Chondrocyte (in vitro differentiated cells): ENCODE measurements at regions not wholly inside any gene's neighbourhood (a gene's known extent, or its start where the extent isn't known, plus 50 kb on each side); places are given as distances from the start of the nearest gene placed in this dataset.

Source experiments
- DNase-seq: peaks from one replicate; pipeline ENCODE4 v3.0.0; 2021; ENCODE audit warnings: mixed read lengths, low spot score
- H3K27ac Mint-ChIP-seq: one replicate; pipeline ENCODE4 v1.8.0; 2021; ENCODE audit warnings: mild to moderate bottlenecking, moderate library complexity, mixed read lengths; ENCODE audit not compliant: unreplicated experiment
- H3K27me3 Mint-ChIP-seq: 2 replicates; pipeline ENCODE4 v1.8.0; 2021; ENCODE audit warnings: low read depth, mixed read lengths
- H3K36me3 Mint-ChIP-seq: 2 replicates; pipeline ENCODE4 v1.8.0; 2021; ENCODE audit warnings: low read depth, mixed read lengths
- H3K4me1 Mint-ChIP-seq: 2 replicates; pipeline ENCODE4 v1.8.0; 2021; ENCODE audit warnings: low read depth, mild to moderate bottlenecking, mixed read lengths
- H3K4me3 Mint-ChIP-seq: one replicate; pipeline ENCODE4 v1.8.0; 2021; ENCODE audit warnings: mild to moderate bottlenecking, moderate library complexity, mixed read lengths; ENCODE audit not compliant: unreplicated experiment
- H3K9me3 Mint-ChIP-seq: 2 replicates; pipeline ENCODE4 v1.8.0; 2021; ENCODE audit warnings: low read depth, mixed read lengths
- TF ChIP-seq, protein P1 (sequence below): fragments of 200-600 bp; sonication (generic); IDR thresholded peaks from 2 replicates; pipeline ENCODE4 v1.5.0; 2021; ENCODE audit warnings: antibody characterized with exemption, mild to moderate bottlenecking, moderate library complexity

DNA sequence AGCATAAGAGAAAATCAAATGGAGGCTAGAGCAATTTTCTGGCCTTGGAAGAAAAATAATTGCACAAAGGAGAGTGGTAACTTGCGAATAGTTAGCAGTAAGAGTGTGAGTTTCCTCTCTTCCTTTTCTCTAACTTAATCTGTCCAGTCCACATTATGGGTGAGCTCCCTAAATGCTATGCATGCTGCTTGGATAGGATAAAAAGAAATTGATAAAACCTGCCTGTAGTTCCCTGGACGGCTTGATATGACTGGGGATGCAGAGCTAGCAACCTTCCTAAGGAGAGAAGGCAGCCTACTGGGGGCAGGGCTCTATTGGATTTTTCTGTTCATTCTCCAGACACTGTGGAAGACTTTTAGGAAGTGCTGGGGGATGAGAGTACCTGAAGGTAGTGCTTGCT lies 311.3 kb downstream of the LMO7 start:
- Mint-ChIP-seq H3K4me1 (no peaks in the 10 kb centered on the region), H3K27me3 (peaks cover 1% of the 10 kb centered on the region), H3K4me3 (no peak overlapping the region), H3K36me3 (peaks cover 2% of the 10 kb centered on the region), H3K9me3 (peaks cover 8% of the 10 kb centered on the region), H3K27ac (no peak overlapping the region)
- no peak for DNase-seq
- TF ChIP-seq, protein P1, sequence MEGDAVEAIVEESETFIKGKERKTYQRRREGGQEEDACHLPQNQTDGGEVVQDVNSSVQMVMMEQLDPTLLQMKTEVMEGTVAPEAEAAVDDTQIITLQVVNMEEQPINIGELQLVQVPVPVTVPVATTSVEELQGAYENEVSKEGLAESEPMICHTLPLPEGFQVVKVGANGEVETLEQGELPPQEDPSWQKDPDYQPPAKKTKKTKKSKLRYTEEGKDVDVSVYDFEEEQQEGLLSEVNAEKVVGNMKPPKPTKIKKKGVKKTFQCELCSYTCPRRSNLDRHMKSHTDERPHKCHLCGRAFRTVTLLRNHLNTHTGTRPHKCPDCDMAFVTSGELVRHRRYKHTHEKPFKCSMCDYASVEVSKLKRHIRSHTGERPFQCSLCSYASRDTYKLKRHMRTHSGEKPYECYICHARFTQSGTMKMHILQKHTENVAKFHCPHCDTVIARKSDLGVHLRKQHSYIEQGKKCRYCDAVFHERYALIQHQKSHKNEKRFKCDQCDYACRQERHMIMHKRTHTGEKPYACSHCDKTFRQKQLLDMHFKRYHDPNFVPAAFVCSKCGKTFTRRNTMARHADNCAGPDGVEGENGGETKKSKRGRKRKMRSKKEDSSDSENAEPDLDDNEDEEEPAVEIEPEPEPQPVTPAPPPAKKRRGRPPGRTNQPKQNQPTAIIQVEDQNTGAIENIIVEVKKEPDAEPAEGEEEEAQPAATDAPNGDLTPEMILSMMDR, result no peak

DNA sequence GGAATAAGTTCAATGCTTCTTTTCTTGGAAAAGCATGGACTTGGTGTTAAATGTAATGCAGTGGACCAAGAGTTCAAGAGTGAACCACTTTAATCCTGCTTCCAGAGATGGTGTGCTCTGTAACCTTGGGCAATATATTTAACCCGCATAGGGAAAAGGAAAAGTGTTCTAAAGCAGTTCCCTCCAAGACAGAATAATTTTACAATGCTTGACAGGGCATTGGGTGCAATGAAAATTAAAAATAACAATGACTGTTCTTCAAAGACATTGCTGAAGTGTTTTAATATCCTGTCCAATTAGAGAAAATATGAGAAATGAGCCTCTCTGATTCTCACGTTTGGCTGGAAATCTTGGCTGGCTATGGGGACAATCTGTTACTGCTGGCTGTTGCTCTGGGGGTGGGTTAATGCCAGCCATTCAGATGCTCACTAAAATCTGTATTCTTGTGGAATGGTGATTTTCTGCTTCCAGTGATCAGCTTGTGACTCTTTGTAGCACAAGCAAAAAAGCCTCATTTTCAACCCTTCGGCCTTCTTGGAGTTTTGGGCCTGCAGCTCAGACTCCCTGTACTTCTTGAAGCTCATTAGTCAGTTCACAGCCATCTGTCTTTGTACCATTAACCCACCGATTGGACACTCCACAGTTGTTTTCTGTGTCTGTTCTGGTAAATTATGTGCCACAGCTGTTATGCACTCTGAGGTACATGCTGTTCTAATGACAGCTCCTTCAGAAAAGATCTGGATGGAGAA lies 310.6 kb downstream of the LMO7 start:
- peaks cover 8% of the 10 kb centered on the region for H3K9me3 Mint-ChIP-seq
- peaks cover 1% of the 10 kb centered on the region for H3K27me3 Mint-ChIP-seq
- TF ChIP-seq, protein P1, result no peak
- peaks cover 2% of the 10 kb centered on the region for H3K36me3 Mint-ChIP-seq
- DNase-seq, result no peak
- H3K27ac Mint-ChIP-seq, result no peak overlapping the region
- H3K4me1 Mint-ChIP-seq, result no peaks in the 10 kb centered on the region
- H3K4me3 Mint-ChIP-seq, result no peak overlapping the region

DNA sequence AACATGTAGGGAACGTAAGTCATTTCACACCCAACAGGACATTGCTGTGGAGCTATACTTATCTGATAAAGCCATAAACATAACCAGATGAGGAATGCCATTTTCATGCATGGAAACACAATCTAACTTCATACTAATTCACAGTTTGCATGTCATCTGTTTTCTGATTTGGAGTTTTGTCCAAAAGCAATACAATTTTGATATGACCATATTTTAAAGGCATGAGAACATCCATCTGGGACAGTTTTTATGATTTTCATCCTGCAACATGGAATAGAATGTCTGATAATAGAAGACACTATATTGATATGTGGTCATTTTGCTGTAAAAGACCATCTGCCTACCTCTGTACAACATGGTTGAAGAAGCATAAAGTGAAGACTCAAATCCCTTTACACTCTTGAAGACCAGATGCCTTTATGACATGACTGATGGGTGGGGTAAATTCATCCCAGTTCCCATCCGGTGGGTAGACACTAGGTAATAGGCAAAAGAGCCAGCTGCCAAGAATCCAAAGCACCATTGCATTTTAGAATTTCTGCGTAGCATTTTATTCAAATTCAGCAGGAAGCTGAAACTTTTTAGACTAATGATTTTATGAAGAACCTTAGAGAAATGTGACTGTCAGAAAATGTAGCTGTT lies 309.8 kb downstream of the LMO7 start:
- no peak overlapping the region for H3K27ac Mint-ChIP-seq

DNA sequence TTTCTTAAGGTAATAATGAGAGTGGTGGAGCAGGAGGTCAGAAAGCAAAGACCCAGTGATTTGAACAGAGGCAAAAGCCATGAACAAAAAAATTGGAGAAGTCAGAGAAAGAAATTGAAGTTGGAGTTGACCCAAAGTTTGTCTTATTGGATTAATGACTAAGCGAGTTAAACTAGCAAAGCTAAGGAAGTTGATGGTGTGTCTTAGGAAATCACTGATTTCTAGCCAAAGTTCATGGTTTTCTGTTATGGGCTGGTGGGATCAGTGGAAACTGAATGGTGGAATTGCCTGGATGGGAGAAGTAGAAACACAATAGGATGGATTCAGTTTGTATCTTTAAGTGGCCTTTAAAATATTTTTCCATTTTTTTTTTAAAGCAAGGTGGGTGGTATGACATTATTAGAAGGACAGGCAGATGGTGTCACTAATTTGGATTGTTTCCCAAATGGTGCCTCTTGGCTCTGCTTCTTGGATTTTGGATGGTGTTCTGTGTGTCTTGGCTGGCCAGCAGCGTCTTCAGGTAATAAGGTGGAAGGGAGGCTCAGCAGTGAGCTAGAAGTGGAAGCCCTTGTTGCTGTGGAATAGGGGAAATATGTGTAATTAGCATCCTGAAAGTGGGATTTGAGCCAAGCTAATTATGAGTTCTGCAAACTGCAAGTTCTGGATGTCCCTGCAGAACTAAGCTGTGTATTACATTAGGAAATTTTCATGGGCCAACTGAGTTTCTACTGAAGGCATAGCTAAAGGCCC lies 302.9 kb downstream of the LMO7 start:
- Mint-ChIP-seq H3K27me3 (no peaks in the 10 kb centered on the region), H3K4me3 (no peak overlapping the region), H3K4me1 (no peaks in the 10 kb centered on the region), H3K36me3 (peaks cover 2% of the 10 kb centered on the region), H3K9me3 (peaks cover 8% of the 10 kb centered on the region), H3K27ac (no peak overlapping the region)
- TF ChIP-seq, protein P1, result no peak
- no peak for DNase-seq

More for the DNA sequence above, 309.8 kb downstream of the LMO7 start:
- no peak overlapping the region for H3K4me3 Mint-ChIP-seq
- peaks cover 8% of the 10 kb centered on the region for H3K9me3 Mint-ChIP-seq
- no peak for DNase-seq
- H3K36me3 Mint-ChIP-seq, result peaks cover 2% of the 10 kb centered on the region
- TF ChIP-seq, protein P1, result no peak
- no peaks in the 10 kb centered on the region for H3K4me1 Mint-ChIP-seq
- H3K27me3 Mint-ChIP-seq, result peaks cover 1% of the 10 kb centered on the region

DNA sequence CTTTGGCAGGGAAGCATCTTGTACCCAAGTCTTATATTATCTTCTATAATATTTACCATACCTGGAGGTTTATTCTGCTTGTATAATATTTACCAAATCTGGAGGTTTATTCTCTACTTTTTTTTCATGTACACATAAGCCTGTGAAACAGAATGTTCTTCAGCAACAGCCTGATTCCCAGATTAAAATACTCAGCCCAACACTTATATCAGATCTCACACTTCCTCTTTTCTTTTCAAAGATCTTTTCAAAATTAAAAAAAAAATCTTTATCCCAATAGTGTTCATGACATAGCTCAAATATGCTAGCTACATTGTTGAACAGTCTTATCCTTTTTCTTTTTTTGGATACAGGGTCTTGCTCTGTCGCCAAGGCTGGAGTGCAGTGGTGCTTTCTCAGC lies 300.7 kb downstream of the LMO7 start:
- TF ChIP-seq, protein P1, result no peak
- no peak overlapping the region for H3K4me3 Mint-ChIP-seq
- no peaks in the 10 kb centered on the region for H3K9me3 Mint-ChIP-seq
- DNase-seq, result no peak
- H3K27me3 Mint-ChIP-seq, result peaks cover under 1% of the 10 kb centered on the region
- no peak overlapping the region for H3K27ac Mint-ChIP-seq
- H3K36me3 Mint-ChIP-seq, result no peaks in the 10 kb centered on the region
- no peaks in the 10 kb centered on the region for H3K4me1 Mint-ChIP-seq
